SH-SY5Y (cell line): ENCODE measurements at regions not wholly inside any gene's neighbourhood (a gene's known extent, or its start where the extent isn't known, plus 50 kb on each side); places are given as distances from the start of the nearest gene placed in this dataset.

Experiments used
- GATA2 ChIP-seq: IDR thresholded peaks from 2 replicates; pipeline ENCODE4 v1.6.1; 2011; ENCODE audit warnings: mild to moderate bottlenecking, low read depth, low read length
- GATA3 ChIP-seq: IDR thresholded peaks from 2 replicates; pipeline ENCODE4 v1.6.1; 2011; ENCODE audit warnings: low read depth, mild to moderate bottlenecking, low read length, moderate library complexity

DNA sequence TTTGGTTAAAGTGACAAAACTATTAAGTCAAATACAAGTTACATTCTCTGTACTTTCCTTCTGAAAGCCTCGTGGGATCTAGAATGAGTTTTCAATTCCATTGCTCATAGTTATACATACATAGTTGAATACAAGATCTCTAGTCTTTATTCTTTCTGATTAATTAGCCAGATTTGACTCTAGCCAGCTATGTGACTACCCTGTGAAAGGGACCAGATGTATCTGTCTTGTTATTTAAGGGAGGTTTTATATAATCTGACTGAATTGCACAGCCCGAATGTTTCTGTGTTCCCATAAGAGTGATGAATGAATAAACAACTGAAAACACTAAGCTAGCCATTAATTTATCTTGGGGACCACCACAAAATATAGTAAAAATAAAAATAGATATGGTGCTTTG lies 166.7 kb downstream of the TMEM167A start:
- TF ChIP-seq GATA2 (no peak), GATA3 (no peak)

DNA sequence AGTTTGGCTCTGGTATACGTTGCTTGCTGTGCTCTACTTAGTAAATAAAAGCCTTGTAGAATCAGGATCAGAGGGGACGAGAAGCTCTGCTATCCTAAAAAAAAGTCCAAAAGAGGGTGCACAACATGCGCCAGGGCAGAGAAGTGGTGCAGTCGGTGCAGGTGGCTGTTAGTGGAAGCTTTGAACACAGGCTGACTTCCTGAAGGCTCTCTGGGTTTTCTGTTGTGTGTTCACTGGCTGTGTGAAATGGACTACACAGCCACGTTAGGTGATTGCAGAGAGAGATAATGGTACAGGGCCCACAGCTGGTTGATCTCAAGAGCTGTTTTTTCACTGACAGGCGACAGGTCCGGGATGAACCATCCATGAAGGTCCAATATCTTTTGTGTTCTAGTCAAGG lies 167.4 kb downstream of the TMEM167A start:
- TF ChIP-seq GATA2, result peak; percentile 88
- TF ChIP-seq GATA3, result peak; percentile 51; the same call in 1 of the 2 replicates

DNA sequence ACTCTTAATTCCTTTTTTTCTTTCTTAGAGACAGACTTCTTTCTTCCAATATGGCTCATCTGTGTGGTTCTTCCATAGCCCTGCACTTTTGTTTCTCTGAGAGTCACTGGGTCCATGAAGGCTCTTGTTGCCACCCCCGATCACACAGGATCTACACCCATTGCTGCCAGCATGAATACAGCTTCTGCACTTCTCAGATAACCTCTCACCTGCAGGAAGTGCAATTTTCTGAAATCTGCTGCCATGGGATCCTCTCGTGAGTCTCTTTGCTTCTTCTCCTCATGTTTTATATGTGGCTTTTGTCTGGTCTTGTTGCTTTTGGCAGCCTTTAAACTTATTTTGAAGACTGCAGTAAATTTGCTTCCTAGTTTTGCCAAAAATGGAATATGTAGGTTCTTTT lies 171.2 kb downstream of the TMEM167A start:
- TF ChIP-seq GATA2, result no peak
- no peak for TF ChIP-seq GATA3

- no peak for TF ChIP-seq GATA2
Measured at GRCh38 chr5:82901281-82901888, 175.8 kb downstream of the TMEM167A start.

- TF ChIP-seq GATA2, result peak; percentile 41; the same call in 1 of the 2 replicates
- no peak for TF ChIP-seq GATA3
Measured at GRCh38 chr5:82894716-82895115, 182.5 kb downstream of the TMEM167A start.

DNA sequence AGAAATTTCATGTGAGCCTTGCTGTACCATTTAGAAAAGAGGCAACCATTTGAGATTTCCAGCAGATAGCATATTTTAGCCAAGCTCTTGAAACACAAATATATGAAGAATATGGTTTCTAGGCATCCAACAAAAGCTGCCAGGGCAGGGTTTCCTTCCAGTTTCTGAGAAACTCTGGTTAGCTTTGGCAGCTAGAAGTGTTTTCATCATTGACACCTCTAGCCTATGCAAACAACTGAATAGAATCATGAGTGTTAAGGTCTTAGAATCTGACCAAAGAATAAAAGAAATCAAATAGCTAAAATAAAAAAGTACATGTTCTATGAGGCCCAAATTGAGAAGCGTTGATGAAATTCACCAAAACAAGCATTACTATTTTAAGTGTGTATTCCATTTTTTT lies 188.1 kb downstream of the TMEM167A start:
- TF ChIP-seq GATA3 (no peak), GATA2 (no peak)

GRCh38 chr5:82886911-82887310 lies 190.3 kb downstream of the TMEM167A start:
- TF ChIP-seq GATA3 (no peak), GATA2 (no peak)

- TF ChIP-seq GATA3 (no peak), GATA2 (no peak)
Measured at GRCh38 chr5:82885627-82886389, 191.4 kb downstream of the TMEM167A start.

GRCh38 chr5:82884821-82885471 lies 192.2 kb downstream of the TMEM167A start:
- TF ChIP-seq GATA2, result no peak
- TF ChIP-seq GATA3, result no peak

- TF ChIP-seq GATA3 (no peak), GATA2 (no peak)
Measured at GRCh38 chr5:82882316-82882715, 194.9 kb downstream of the TMEM167A start.

DNA sequence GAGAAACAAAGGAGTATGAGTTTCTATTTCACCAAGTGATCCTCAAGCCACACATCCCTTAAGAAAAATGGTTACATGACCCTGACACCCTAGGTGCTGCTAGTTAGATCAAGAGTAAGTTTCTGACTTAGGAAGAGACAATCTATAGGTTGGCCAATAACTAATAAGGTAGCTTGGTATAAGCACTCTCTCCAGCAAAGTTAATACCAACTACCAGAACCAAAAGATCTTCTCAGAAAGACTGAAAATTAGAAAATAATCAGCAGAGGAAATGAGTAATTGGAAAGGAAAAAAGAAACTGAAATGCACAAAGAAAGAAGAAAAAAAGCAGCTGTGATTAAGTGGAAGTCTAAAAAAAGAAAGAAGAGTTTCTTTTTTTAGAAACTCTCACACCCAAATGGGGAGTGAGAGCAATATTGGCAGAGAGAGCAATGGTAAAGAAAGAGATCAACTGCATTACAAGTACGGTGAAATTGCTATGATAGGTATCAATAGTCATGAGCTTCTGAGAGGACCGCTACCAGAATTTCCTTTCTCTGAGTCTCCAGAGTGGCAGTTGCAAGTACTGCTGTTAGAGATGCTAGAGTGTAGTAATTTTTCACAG lies 195.5 kb downstream of the TMEM167A start:
- TF ChIP-seq GATA3 (no peak), GATA2 (no peak)

DNA sequence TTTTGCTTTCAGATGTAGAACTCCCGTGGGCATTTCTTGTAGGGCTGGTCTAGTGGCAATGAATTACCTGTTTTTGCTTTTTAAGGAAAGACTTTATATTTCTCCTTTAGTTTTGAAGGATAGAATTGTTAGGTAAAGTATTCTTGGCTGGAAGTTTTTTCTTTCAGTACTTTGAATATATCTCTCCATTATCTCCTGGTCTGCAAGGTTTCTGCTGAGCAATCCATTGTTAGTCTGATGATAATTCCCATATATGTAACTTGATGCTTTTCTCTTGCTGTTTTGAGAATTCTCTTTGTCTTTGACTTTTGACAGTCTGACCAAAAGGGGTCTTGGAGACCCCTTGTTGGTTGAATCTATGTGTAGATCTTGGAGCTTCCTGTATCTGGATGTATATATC lies 198.1 kb downstream of the TMEM167A start:
- TF ChIP-seq GATA3 (no peak), GATA2 (no peak)

DNA sequence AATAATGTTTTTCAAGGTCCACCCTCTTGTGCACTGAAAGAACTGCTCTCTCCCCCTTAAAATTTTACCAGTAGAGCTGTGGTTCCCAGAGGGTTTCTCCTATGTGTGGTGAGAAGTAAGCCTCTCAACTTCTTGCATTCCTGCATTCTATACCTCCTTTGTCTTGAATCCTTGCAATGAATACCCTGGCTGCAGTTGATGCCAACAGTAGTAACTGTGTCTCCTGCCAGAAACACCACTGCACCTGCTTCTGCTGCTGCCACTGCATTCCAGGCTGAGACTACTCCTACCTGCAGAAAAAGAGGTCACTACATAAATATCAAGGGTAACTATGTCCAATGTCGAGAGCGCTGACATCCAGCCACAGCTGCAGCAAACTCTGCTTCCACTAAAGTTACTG lies 203.7 kb downstream of the TMEM167A start:
- TF ChIP-seq GATA2, result no peak
- no peak for TF ChIP-seq GATA3

DNA sequence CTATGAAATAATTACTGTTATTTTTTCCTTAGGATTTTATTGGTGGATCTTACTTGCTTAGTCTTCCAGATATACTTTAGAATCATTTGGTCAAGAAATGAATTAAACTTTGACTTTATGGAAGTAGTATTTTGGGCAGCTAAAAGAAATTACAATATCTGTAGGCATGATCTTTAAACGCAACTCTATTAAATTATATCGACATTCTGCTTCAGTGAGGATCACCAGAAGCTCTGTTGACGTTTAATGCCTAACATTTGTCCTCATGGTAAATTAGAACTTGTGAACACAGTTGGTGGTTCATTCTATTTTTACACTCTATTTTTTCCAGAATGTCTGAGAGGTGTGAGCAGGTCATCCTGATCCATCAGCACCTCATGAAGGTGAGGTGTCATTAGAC lies 211.6 kb downstream of the TMEM167A start:
- TF ChIP-seq GATA2 (no peak), GATA3 (peak; percentile 51; the same call in 1 of the 2 replicates)
